HepG2 (cell line): ENCODE measurements at regions not wholly inside any gene's neighbourhood (a gene's known extent, or its start where the extent isn't known, plus 50 kb on each side); places are given as distances from the start of the nearest gene placed in this dataset.

Experiments
- ATAC-seq: fragments of 200-7000 bp; cut with Tn5 transposase; 3 replicates; pipeline ENCODE4 v1.9.1; 2020; ENCODE audit warnings: mild to moderate bottlenecking, moderate library complexity
- BruUV-seq: library from RNA; stranded (reverse); fragments of 400-500 nt; replicated peaks from 2 replicates; lab custom pipeline; 2021; lab: Mats Ljungman, UMichigan
- CTCF ChIA-PET: fragments of 300-600 bp; formaldehyde crosslinking; extraction: SDS; loops from one replicate; lab custom pipeline; 2021; ENCODE audit warnings: low total read pairs, inconsistent platforms, low intra/inter-chr PET ratio; lab: Yijun Ruan, JAX
- POLR2A ChIA-PET: fragments of 350-600 bp; sonication (Branson Sonifier 250); formaldehyde crosslinking; loops from one replicate; lab custom pipeline; 2020; ENCODE audit warnings: antibody characterized with exemption, inconsistent platforms; lab: Yijun Ruan, JAX
- DNase-seq: peaks from one replicate; pipeline ENCODE4 v3.0.0-alpha.2; 2015; ENCODE audit warnings: low spot score
- FAIRE-seq: peaks from 3 replicates; lab custom pipeline; 2011; peaks lifted over from hg19 to GRCh38; lab: Jason Lieb, UNC
- H2AFZ ChIP-seq: one replicate; pipeline ENCODE4 v1.6.1; 2011; ENCODE audit warnings: low read length, inconsistent platforms
- H3K27ac ChIP-seq: fragments of 300-600 bp; 3 replicates; pipeline ENCODE4 v1.8.0; 2011; ENCODE audit warnings: mixed run types, mild to moderate bottlenecking, mixed read lengths, low read length, inconsistent platforms; ENCODE audit not compliant: insufficient read depth; ENCODE audit errors: extremely low read length
- H3K27me3 ChIP-seq, 2 experiments: fragments of 200-600 bp in 1 of 2; 2 replicates in 1 of 2; 3 replicates in 1 of 2; pipeline versions ENCODE4 v1.6.0 to v1.8.0; 2011; ENCODE audit warnings: low read length in 2 of 2, mild to moderate bottlenecking in 2 of 2, moderate library complexity in 2 of 2, inconsistent platforms in 1 of 2; ENCODE audit not compliant: insufficient read depth in 2 of 2, control insufficient read depth in 1 of 2
- H3K36me3 ChIP-seq, 2 experiments: fragments of 200-600 bp in 1 of 2; replicated peaks in 1 of 2; 2 replicates in 1 of 2; 3 replicates in 1 of 2; pipeline versions ENCODE4 v1.5.1 to v1.8.0; 2011; ENCODE audit warnings: low read length in 2 of 2, inconsistent platforms in 1 of 2; ENCODE audit not compliant: insufficient read depth in 2 of 2, control insufficient read depth in 1 of 2
- H3K4me1 ChIP-seq: 2 replicates; pipeline ENCODE4 v1.5.1; 2012; ENCODE audit warnings: low read length, inconsistent platforms; ENCODE audit not compliant: insufficient read depth
- H3K4me2 ChIP-seq: 2 replicates; pipeline ENCODE4 v1.6.0; 2011; ENCODE audit warnings: low read depth, low read length, inconsistent platforms
- H3K4me3 ChIP-seq, 3 experiments: fragments of 200-600 bp in 1 of 3; sonication (generic), shearing (Covaris generic) in 1 of 3; replicated peaks in 1 of 3; 2 replicates each; pipeline ENCODE4 v1.5.1; 2011 to 2016; ENCODE audit warnings: low read length in 3 of 3, inconsistent platforms in 2 of 3, low read depth in 2 of 3, mild to moderate bottlenecking in 2 of 3, control low read depth in 1 of 3, mixed read lengths in 1 of 3; ENCODE audit not compliant: insufficient read depth in 1 of 3
- H3K79me2 ChIP-seq: one replicate; pipeline ENCODE4 v1.6.1; 2011; ENCODE audit warnings: low read length, inconsistent platforms; ENCODE audit not compliant: insufficient read depth
- H3K9ac ChIP-seq: 2 replicates; pipeline ENCODE4 v1.6.0; 2011; ENCODE audit warnings: mild to moderate bottlenecking, low read depth, low read length, inconsistent platforms; ENCODE audit not compliant: insufficient read depth
- H3K9me3 ChIP-seq: 2 replicates; pipeline ENCODE4 v1.5.1; 2012; ENCODE audit warnings: mild to moderate bottlenecking, low read length
- H4K20me1 ChIP-seq: 2 replicates; pipeline ENCODE4 v1.6.0; 2011; ENCODE audit warnings: inconsistent platforms, mild to moderate bottlenecking, low read length, moderate library complexity; ENCODE audit not compliant: insufficient read depth
- FOXM1 ChIP-seq: sonication (generic); formaldehyde crosslinking; IDR thresholded peaks from 2 replicates; pipeline ENCODE4 v1.5.0; 2020; ENCODE audit warnings: missing genetic modification reagents
- HIVEP1 ChIP-seq: sonication (generic); formaldehyde crosslinking; IDR thresholded peaks from 2 replicates; pipeline ENCODE4 v1.4.0; 2020; ENCODE audit warnings: mild to moderate bottlenecking, missing genetic modification reagents
- JDP2 ChIP-seq: sonication (generic); formaldehyde crosslinking; IDR thresholded peaks from 2 replicates; pipeline ENCODE4 v1.8.1; 2022; ENCODE audit warnings: missing genetic modification reagents, borderline replicate concordance
- KAT7 ChIP-seq: IDR thresholded peaks from 2 replicates; pipeline ENCODE4 v1.6.1; 2018; ENCODE audit warnings: borderline replicate concordance, missing compliant biosample characterization
- KDM1A ChIP-seq: IDR thresholded peaks from 2 replicates; pipeline ENCODE4 v1.6.1; 2016; ENCODE audit warnings: missing compliant biosample characterization
- MEIS2 ChIP-seq: sonication (generic); formaldehyde crosslinking; IDR thresholded peaks from 2 replicates; pipeline ENCODE4 v1.9.0; 2021; ENCODE audit warnings: mild to moderate bottlenecking, missing genetic modification reagents
- PHF21A ChIP-seq: sonication (generic); formaldehyde crosslinking; IDR thresholded peaks from 2 replicates; pipeline ENCODE4 v1.5.0; 2020; ENCODE audit warnings: mild to moderate bottlenecking, missing genetic modification reagents
- ZNF501 ChIP-seq: sonication (generic); formaldehyde crosslinking; IDR thresholded peaks from 2 replicates; pipeline ENCODE4 v1.5.1; 2020; ENCODE audit warnings: mild to moderate bottlenecking, moderate library complexity, missing genetic modification reagents
- ZNF720 ChIP-seq: sonication (generic); formaldehyde crosslinking; IDR thresholded peaks from 2 replicates; pipeline ENCODE4 v1.4.0; 2020; ENCODE audit warnings: missing genetic modification reagents
- ZNF747 ChIP-seq: sonication (generic); formaldehyde crosslinking; IDR thresholded peaks from 2 replicates; pipeline ENCODE4 v1.8.1; 2023; ENCODE audit warnings: missing genetic modification reagents, mild to moderate bottlenecking, borderline replicate concordance
- ZSCAN9 ChIP-seq: IDR thresholded peaks from 2 replicates; pipeline ENCODE4 v1.6.1; 2016; ENCODE audit warnings: borderline replicate concordance
- WGBS: methylation state at CpG from one replicate; pipeline ENCODE4 v1.1.6; 2017; ENCODE audit warnings: low lambda C conversion rate; 5-methylcytosine and 5-hydroxymethylcytosine counted together
- in situ Hi-C: cut with HindIII; loops from 2 replicates; pipeline ENCODE4 v1.10.0; 2017; ENCODE audit warnings: low pct_unique_long_range_greater_than_20kb; ENCODE audit not compliant: extremely low pct_ligation_motif_present
- intact Hi-C: fragments of 100-400 bp; cut with micrococcal nuclease; formaldehyde crosslinking; loops from one replicate; pipeline ENCODE4 v1.10.0; 2022; ENCODE audit not compliant: unreplicated experiment
- TF ChIP-seq, protein P1 (sequence below): sonication (generic); formaldehyde crosslinking; IDR thresholded peaks from 2 replicates; pipeline ENCODE4 v1.5.1; 2020; ENCODE audit warnings: mild to moderate bottlenecking, moderate library complexity, missing genetic modification reagents
- TF ChIP-seq, protein P2 (sequence below): sonication (generic); formaldehyde crosslinking; IDR thresholded peaks from 2 replicates; pipeline ENCODE4 v1.8.1; 2023; ENCODE audit warnings: mild to moderate bottlenecking, moderate library complexity, missing genetic modification reagents
- TF ChIP-seq, protein P3 (sequence below): fragments of 450-650 bp; IDR thresholded peaks from 2 replicates; pipeline ENCODE4 v1.6.1; 2016
- TF ChIP-seq, protein P4 (sequence below): sonication (generic); formaldehyde crosslinking; IDR thresholded peaks from 2 replicates; pipeline ENCODE4 v1.9.0; 2021; ENCODE audit warnings: missing genetic modification reagents, borderline replicate concordance
- TF ChIP-seq, protein P5 (sequence below): sonication (generic); formaldehyde crosslinking; conservative IDR thresholded peaks from 2 replicates; pipeline ENCODE4 v1.4.0; 2020; ENCODE audit warnings: missing genetic modification reagents

DNA sequence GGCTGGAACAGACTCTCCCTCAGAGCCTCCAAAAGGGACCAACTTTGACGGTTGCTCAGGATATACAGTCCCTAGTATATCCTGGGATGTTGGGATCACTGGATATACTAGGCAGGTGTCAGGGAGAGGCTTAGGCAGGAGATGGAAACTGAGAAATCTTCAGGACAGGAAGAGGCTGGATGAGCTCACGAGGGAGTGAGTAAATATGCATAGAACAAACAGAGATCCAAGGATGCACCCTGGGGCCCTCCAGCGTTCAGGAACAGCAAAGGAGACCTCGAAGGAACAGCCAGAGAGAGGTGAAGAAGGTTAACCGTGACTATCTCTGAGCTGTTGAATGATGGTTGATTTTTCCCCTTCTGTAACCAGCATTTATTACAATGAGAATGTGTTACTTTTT, 191.3 kb downstream of the BMP7 start:
- ATAC-seq (no peak), DNase-seq (no peak), FAIRE-seq (no peak)
- Histone ChIP-seq H3K4me3 (no peak overlapping the region), H3K79me2 (no peaks in the 10 kb centered on the region), H3K9ac (no peak overlapping the region), H2AFZ (no peak overlapping the region), H3K27me3 (peaks cover 2 to 43% of the 10 kb centered on the region in 2 experiments; a peak in 3 of 5 replicates), H3K4me1 (no peaks in the 10 kb centered on the region), H3K9me3 (peaks cover 19% of the 10 kb centered on the region), H3K36me3 (no peaks in the 10 kb centered on the region), H4K20me1 (no peaks in the 10 kb centered on the region), H3K27ac (no peak overlapping the region), H3K4me2 (no peak overlapping the region)
- BruUV-seq: no TSS peak
- 12% methylated on average over 5 of the region's 5 CpGs for WGBS
- in situ Hi-C loops: no loop called here
- POLR2A ChIA-PET: no interaction called here
- CTCF ChIA-PET: no interaction called here
- intact Hi-C loops: no loop called here
- TF ChIP-seq, protein P1, sequence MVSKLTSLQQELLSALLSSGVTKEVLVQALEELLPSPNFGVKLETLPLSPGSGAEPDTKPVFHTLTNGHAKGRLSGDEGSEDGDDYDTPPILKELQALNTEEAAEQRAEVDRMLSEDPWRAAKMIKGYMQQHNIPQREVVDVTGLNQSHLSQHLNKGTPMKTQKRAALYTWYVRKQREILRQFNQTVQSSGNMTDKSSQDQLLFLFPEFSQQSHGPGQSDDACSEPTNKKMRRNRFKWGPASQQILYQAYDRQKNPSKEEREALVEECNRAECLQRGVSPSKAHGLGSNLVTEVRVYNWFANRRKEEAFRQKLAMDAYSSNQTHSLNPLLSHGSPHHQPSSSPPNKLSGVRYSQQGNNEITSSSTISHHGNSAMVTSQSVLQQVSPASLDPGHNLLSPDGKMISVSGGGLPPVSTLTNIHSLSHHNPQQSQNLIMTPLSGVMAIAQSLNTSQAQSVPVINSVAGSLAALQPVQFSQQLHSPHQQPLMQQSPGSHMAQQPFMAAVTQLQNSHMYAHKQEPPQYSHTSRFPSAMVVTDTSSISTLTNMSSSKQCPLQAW (CRISPR knock-in tag): no peak
- no peak for TF ChIP-seq KAT7 (CRISPR knock-in tag)
- TF ChIP-seq PHF21A: no peak
- TF ChIP-seq ZNF747: no peak
- no peak for TF ChIP-seq ZNF501 (CRISPR knock-in tag)
- no peak for TF ChIP-seq ZSCAN9 (CRISPR knock-in tag)
- no peak for TF ChIP-seq HIVEP1 (CRISPR knock-in tag)
- TF ChIP-seq KDM1A (CRISPR knock-in tag): no peak
- TF ChIP-seq, protein P2, sequence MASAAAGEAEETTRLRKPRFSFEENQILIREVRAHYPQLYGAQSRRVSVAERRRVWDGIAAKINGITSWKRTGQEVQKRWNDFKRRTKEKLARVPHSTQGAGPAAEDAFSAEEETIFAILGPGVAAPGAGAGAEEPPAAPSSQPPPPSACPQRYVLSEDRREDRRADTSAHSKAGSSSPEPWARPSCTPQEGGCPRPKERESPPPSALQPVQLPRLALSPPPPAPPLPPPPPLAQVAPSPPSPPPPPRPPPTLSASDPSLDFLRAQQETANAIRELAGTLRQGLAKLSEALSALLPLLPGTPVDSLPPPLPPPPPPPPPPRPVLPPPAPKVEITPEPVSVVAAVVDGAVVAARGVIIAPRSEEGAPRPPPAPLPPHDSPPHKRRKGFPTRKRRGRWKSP: no peak
- TF ChIP-seq, protein P3, sequence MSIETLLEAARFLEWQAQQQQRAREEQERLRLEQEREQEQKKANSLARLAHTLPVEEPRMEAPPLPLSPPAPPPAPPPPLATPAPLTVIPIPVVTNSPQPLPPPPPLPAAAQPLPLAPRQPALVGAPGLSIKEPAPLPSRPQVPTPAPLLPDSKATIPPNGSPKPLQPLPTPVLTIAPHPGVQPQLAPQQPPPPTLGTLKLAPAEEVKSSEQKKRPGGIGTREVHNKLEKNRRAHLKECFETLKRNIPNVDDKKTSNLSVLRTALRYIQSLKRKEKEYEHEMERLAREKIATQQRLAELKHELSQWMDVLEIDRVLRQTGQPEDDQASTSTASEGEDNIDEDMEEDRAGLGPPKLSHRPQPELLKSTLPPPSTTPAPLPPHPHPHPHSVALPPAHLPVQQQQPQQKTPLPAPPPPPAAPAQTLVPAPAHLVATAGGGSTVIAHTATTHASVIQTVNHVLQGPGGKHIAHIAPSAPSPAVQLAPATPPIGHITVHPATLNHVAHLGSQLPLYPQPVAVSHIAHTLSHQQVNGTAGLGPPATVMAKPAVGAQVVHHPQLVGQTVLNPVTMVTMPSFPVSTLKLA: no peak
- TF ChIP-seq, protein P4, sequence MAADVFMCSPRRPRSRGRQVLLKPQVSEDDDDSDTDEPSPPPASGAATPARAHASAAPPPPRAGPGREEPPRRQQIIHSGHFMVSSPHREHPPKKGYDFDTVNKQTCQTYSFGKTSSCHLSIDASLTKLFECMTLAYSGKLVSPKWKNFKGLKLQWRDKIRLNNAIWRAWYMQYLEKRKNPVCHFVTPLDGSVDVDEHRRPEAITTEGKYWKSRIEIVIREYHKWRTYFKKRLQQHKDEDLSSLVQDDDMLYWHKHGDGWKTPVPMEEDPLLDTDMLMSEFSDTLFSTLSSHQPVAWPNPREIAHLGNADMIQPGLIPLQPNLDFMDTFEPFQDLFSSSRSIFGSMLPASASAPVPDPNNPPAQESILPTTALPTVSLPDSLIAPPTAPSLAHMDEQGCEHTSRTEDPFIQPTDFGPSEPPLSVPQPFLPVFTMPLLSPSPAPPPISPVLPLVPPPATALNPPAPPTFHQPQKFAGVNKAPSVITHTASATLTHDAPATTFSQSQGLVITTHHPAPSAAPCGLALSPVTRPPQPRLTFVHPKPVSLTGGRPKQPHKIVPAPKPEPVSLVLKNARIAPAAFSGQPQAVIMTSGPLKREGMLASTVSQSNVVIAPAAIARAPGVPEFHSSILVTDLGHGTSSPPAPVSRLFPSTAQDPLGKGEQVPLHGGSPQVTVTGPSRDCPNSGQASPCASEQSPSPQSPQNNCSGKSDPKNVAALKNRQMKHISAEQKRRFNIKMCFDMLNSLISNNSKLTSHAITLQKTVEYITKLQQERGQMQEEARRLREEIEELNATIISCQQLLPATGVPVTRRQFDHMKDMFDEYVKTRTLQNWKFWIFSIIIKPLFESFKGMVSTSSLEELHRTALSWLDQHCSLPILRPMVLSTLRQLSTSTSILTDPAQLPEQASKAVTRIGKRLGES (CRISPR knock-in tag): no peak
- TF ChIP-seq MEIS2: no peak
- TF ChIP-seq, protein P5, sequence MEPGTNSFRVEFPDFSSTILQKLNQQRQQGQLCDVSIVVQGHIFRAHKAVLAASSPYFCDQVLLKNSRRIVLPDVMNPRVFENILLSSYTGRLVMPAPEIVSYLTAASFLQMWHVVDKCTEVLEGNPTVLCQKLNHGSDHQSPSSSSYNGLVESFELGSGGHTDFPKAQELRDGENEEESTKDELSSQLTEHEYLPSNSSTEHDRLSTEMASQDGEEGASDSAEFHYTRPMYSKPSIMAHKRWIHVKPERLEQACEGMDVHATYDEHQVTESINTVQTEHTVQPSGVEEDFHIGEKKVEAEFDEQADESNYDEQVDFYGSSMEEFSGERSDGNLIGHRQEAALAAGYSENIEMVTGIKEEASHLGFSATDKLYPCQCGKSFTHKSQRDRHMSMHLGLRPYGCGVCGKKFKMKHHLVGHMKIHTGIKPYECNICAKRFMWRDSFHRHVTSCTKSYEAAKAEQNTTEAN (CRISPR knock-in tag): no peak
- TF ChIP-seq ZNF720 (CRISPR knock-in tag): no peak
- TF ChIP-seq JDP2: no peak
- TF ChIP-seq FOXM1 (CRISPR knock-in tag): no peak
